ENCODE measurements at regions not wholly inside any gene's neighbourhood (a gene's known extent, or its start where the extent isn't known, plus 50 kb on each side); places are given as distances from the start of the nearest gene placed in this dataset.

DNA sequence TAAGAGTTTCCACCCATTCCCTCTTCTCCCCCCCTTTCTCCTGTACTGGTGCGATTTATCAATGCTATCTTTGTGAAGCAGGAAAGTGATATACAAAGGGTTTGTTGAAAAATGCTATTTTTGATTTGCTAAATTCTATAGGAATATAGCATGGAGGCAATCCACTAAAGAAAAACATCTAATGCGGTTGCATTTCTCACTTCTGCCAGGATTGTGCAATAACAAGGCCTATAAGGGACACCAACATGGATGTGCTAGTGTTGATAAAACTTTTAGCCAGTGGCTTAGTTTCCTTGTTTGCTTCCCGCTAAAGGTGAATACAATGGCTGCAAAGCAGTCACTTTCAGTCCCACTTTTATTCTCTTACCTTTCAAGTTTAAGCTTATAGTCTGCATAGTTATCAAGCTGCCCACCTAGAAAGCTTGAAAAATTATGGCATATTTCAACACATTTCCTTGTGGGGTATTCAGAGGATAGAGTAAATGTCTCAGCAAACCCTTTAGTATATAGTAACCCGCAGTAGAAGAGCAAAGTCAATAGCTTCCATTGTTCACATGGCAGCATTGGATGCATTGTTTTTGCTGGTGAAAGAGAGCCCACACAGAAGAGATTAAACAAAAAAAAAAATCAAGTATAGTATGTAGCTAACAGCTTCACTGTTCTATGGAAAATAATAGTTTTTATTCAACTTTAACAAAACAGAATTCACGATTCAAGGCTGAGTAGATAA, 674.6 kb upstream of the SEMA6A start:
- TF ChIP-seq, protein P1, sequence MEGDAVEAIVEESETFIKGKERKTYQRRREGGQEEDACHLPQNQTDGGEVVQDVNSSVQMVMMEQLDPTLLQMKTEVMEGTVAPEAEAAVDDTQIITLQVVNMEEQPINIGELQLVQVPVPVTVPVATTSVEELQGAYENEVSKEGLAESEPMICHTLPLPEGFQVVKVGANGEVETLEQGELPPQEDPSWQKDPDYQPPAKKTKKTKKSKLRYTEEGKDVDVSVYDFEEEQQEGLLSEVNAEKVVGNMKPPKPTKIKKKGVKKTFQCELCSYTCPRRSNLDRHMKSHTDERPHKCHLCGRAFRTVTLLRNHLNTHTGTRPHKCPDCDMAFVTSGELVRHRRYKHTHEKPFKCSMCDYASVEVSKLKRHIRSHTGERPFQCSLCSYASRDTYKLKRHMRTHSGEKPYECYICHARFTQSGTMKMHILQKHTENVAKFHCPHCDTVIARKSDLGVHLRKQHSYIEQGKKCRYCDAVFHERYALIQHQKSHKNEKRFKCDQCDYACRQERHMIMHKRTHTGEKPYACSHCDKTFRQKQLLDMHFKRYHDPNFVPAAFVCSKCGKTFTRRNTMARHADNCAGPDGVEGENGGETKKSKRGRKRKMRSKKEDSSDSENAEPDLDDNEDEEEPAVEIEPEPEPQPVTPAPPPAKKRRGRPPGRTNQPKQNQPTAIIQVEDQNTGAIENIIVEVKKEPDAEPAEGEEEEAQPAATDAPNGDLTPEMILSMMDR (conservative IDR thresholded peaks at IDR 0.05 in 1 of 2, IDR thresholded peaks at IDR 0.05 in 1 of 2; ENCODE audit: extremely low read depth in 1 of 2, insufficient read depth in 1 of 2, low read depth in 1 of 2, low read length in 2 of 2): no peak
- no peak for TF ChIP-seq EZH2 (IDR thresholded peaks at IDR 0.05; ENCODE audit: borderline replicate concordance, low read length)

All from mammary epithelial cell (primary cell).